Right ventricle myocardium superior (tissue), 1 donor: ENCODE measurements at regions not wholly inside any gene's neighbourhood (a gene's known extent, or its start where the extent isn't known, plus 50 kb on each side); places are given as distances from the start of the nearest gene placed in this dataset.
"Not testable (repeated sequence)": the region's sequence is repeated elsewhere in the genome, so short reads cannot be mapped to it uniquely, and the experiment has no call there.

Experiments used
- ATAC-seq: fragments of 200-7000 bp; cut with Tn5 transposase; one replicate; pipeline ENCODE4 v1.9.1; 2020; ENCODE audit warnings: mild to moderate bottlenecking; ENCODE audit not compliant: poor library complexity
- DNase-seq: peaks from one replicate; pipeline ENCODE4 v3.0.0-alpha.2; 2020
- intact Hi-C: fragments of 100-400 bp; cut with DNase I; formaldehyde crosslinking; loops from one replicate; pipeline ENCODE4 v1.11.2; 2022
- donor health status: DM: no; HTN: yes; CAD: no; lungs with severe emphysema.

DNA sequence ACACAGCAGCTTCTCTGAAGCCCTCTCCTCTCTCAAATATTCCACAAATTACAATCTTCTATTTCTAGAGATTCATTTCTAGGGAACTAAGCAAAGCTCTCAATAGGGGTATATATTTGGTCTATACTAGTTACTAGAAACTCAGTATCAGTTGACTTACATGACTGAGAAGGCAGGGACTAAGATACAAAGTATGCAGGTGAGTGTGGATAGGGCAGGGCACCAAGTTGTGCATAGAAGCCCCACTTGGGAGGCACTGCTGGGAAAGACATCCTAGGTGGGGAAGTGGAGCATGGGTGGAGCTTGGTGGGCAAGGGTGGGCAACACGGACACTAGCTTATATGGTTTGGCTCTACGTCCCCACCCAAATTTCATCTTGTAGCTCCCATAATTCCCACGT is 148.1 kb upstream of the RASA1 start:
- ATAC-seq (no peak), DNase-seq (no peak)
- intact Hi-C loops: no loop called here

DNA sequence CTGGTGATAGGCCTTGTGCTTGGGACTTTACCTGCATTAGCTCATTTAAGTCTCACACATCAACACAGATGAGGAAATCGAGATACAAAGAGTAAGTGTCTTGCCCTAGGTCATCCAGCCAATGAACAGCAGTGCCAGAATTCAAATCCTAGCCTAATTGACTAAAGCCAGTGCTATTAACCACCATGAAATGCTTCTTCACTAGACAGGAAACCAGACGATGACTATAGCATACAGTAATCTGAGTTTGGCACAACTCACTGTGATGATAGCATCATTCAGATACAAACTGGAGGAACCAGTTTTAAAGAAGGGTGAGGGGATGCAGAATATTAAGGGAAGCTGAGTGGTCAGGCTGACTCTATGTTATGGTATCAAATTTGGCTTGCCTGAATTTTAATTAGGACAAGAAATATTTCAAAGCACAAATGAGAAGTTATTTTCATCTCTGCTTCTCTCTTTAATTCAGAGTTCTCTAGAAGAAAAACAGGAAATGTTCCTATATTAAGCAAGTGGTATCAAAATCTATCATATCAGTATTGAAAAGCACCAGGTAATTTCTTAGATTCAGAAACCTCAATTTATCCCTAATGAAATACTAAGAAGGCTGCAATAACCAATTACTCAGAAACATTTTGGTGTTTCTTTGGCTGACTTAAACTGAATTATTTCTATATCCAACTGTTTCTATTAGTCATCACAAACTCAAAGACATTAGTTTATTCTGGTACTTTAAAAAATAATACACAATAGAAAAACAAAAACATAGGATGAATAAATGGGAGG is 147.0 kb upstream of the RASA1 start:
- ATAC-seq (no peak), DNase-seq (no peak)
- intact Hi-C loops: no loop called here

DNA sequence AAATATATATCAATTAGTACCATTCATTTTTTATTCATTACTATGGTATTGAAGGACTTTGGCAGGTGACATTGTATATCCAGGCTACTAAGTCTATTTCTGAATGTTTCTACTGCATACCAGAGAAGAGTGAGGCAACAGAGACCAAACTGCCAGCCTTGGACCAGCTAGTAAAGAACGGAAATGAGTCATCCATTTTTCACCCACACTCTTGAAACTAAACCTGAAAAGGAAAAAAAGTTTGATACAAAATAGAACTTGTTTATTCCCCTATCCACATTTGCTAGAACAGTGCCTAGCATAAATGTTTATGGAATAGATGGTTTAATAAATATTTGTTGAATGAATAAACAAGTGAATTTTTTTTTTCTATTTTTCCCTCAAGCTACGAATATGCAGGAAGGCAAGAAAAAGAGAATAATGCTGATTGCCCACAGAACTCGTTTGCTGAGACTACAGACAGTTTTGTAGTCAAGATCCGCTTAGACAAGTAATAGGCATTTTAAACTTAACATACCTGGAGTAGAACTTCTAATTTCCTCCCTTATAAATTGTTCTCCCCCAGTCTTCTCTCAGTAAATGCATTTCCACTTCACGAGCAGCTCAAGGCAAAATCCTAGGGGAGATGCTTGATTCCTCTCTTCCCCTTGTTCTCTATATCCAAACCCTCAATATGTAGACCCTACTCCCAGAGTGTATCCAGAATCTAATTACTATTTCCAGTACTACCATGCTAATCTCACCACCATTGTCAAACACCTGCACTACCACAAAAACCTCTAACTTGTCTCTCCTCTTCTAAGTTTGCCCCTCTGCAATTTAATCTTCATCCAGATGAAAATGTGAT is 146.2 kb upstream of the RASA1 start:
- DNase-seq: no peak
- intact Hi-C loops: no loop called here
- peak; percentile 59 for ATAC-seq

DNA sequence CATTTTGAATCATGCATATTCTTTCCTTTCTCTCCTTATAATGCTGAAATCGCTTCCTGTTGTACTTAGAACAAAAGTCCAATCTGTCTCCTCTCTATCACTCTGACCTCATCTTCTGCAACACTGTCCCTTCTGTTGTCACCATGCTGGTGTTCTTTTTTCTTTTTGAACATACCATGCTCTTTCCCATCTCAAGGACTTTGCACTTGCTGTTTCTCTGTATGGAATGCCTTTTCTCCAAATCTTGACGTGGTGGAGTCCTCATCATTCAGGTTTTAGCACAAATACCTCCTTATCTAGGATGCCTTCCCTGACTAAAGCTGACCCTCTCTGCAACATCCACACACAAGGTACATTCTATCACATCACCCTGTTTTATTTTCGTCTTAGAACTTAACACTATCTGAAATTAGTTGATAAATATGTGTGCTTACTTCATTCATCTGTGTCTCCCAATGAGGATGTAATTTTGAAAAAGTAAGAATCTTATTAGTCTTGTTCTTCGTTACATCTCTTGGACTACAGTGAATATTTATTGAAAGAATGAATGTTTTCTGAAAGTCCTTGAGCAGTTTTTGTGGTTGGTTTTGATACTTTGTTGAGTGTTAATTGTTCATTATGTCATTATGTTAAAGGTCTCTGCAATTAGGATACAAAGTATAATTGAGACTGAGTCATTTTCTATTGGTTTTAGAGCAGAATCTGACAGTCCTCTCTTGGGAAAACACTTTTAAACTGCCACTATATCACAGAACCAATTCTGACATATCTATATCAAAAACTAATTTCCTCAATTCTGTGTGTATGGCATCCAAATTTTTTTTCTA is 145.3 kb upstream of the RASA1 start:
- intact Hi-C loops: no loop called here
- ATAC-seq (no peak), DNase-seq (no peak)

DNA sequence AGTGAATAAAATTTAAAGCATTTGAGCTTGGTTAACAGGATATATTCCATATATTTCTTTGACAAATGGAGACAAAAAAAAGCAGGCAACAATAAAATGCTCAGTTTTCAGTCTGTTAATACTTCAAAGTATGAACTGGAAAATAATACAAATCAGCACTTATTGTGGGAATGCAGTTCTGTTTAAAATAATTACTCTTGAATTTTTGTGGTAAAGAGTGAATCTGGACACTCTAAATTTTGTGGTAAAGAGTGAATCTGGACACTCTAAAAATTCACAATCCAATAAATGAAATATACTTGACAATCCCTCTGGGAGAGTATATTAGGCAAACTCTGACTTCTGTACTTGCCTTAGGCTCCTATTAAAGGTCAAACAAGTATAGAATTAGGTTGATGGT is 141.9 kb upstream of the RASA1 start:
- ATAC-seq: no peak
- no peak for DNase-seq
- intact Hi-C loops: no loop called here

DNA sequence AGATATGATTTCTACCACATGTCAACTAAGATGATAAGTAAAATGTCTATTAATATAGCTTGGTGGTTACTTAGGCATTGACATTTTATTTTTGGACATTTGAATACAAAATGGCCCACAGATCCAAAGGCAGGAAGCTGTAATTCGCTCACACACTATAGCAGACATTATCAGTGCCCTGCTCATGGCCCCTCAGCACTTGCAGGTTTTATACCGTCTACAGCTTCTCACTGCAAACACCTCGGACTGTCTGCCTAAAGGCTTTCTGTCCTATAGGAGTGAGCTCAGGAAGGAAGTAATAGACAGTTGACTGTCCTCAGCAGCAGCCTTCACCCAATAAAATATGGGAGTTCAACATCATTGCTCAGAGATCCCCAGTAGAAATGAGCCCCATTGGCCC is 140.8 kb upstream of the RASA1 start:
- intact Hi-C loops: no loop called here

DNA sequence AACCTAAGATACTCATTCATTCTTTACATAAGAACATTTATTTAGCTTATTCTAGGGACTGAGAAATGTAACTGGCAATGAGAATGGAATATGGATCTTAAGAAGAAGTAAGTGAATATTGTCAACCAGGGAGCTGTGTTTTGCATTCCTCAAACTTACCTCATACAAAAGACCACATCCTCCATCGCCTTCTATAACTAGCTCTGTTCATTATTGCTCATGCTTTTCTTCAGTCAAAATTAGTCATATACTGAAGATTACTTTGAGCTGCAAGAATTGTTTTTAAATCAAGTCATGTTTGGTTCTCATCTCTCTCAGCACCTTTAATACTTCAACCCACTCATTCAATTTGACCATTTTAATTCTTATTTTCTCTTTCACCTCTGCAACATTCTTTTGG is 140.3 kb upstream of the RASA1 start:
- intact Hi-C loops: no loop called here
- DNase-seq (no peak), ATAC-seq (no peak)

More for the DNA sequence above, 140.8 kb upstream of the RASA1 start:
- peak; percentile 20 for ATAC-seq
- DNase-seq: no peak

DNA sequence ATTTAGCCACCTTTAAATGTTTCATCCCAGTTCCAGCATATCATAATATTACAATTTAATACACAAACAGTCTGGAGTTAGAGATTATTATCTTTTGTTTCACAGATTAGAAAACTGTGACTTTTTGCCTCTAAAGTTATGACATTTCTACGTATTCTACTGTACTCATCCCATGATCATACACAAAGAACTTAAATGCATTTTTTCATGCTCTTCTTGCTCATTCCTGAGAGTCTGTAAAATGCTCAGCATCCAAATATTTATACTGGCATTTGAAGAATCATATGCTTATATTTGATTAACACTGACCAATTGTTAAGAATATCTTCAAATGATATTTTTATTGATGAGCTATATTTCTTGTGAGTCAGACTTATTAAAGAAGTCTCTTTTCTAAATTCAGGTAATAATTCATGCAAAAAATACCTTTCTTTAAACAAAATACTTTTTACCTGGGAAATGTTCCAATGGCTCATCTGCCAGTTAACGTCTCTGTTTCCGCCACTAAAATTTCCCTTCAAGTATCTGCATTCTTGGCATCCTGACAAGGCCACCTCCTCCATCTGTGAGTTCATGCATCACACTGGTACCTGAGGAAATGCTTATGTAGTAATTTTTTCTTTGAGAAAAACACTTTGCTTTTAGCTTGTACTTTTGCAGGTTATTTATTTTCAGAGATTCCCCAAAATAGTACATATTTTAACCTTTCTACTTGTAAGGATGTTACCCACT is 139.6 kb upstream of the RASA1 start:
- ATAC-seq: no peak
- intact Hi-C loops: no loop called here
- no peak for DNase-seq

DNA sequence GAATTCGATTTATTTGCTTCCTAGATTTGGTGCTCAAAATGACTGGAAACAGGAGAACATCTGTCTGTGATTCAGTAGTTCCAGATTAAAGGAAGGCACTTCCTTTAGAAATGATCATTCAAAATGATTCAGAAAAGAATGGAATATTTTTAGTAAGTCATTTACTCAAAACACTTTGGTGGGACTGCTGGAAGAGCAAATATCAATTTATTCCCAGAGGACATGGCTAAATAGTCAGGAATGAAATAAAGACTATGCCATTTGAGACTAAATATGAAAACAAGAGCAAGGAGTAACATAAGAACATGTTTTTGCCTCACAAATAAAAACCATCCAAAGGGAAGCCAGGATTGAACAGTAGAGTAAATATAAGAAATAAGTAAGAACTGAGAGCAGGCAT is 138.6 kb upstream of the RASA1 start:
- ATAC-seq: no peak
- no peak for DNase-seq
- intact Hi-C loops: no loop called here

DNA sequence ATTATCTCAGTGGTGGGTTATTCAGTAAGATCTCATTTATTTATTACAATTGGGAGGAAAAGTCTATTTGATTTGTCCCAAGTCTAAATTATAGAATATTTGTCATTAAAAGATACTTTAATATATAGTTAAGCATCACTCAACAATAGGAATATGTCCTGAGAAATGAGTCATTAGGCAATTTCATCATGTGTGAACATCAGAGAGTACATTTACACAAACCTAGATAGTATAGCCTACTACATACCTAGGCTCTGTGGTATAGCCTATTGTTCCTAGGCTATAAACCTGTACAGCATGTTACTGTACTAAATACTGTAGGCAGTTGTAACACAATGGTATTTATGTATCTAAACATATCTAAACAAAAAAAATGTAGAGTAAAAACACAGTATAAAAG is 135.0 kb upstream of the RASA1 start:
- DNase-seq (no peak), ATAC-seq (no peak)
- intact Hi-C loops: no loop called here

DNA sequence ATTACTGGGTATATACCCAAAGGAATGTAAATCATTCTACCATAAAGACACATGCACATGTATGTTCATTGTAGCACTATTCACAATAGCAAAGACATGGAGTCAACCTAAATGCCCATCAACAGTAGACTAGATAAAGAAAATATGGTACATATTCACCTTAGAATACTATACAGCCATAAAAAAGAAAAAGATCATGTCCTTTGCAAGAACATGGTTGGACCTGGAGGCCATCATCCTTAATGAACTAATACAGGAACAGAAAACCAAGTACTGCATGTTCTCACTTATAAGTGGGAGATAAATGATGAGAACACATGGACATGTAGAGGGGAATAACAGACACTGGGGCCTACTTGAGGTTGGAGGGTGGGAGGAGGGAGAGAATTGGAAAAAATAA is 133.2 kb upstream of the RASA1 start:
- DNase-seq, intact Hi-C loops, ATAC-seq: not testable (repeated sequence)

DNA sequence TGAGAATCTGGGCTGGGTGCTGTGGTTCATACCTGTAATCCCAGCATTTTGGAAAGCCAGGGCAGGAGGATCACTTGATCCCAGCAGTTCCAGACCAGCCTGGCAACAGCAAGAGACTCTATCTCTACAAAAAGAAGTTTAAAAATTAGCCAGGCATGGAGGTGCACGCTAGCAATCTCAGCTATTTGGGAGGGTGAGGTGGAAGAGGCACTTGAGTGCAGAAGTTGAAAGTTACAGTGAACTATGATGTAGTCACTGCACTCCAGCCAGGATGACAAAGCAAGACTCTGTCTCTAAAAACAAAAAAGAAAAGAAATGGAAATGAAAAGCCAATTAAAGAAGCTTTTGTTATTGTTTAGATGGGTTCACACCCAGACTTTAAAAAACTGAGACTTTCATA is 131.6 kb upstream of the RASA1 start:
- no peak for DNase-seq
- peak; percentile 66 for ATAC-seq
- intact Hi-C loops: no loop called here

DNA sequence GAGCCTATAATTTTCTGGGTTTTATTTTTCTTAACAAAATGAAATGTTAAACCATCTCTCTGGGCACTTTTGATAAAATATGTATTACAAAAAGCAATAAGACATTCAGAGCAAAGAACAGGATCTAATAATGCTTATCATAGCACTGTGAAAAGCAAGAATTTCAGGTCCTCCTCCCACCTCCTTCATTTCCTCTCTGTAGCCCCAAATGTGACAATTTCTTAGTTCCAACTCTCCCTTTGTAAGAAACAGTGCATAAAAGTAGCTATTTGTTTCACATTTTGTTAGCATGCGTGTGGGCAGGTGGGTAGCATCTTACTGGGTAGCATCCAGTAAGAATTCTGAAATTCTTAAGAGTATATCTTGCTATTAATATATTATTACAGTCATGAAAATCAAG is 130.9 kb upstream of the RASA1 start:
- DNase-seq (no peak), ATAC-seq (no peak)
- intact Hi-C loops: no loop called here

DNA sequence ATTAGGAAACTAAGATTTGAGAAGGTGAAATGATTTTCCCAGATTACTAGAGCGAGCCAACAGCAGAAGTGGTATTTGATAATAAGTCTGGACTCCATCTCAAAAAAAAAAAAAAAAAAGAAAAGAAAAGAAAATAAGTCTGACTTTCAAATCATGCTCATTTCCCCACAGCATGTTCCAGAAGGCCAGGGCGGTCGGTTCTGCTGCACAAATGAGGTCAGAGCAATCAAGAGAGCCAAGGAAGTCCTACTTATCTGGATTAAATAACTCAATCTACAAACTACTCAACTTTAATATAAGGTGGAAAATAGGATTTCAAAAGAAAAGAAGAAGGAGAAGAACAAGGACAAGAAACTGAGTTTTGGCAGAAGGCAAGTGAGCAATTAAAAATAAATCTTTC is 130.4 kb upstream of the RASA1 start:
- intact Hi-C loops: no loop called here
- DNase-seq: peak; percentile 68
- peak; percentile 90 for ATAC-seq

DNA sequence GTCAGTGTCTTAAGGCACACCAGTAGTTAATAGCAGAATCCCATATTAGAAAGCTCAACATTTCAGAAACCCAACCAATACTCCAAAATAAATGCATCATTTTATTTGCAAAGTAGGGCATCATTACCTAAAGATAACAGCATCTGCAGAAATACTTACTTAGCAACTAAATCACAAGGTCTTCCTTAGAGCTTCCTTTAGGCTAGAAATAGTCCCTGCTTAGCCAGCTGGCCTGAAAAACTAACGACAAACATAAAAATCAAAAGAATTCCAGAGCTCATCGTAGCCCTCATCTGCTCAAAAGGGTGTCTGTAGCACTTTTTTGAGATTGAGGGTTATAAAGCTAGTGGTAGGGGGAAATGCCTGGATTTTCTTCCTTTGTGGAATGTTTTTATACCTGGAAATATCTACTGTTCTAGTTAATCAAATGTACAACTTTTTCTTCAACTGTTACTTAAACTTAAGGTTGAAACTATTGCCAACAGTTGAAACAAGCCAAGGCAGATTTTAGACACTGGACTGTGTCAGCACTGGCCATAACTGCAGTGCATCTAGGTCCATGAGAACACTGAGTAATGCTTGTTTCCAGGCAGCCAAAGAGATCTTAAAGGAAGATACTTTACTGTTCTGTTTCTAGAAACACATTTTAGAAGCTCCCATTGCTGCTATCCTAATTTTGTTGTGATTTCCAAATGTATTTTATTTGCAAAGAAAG is 129.4 kb upstream of the RASA1 start:
- ATAC-seq: peak; percentile 67
- DNase-seq: no peak
- intact Hi-C loops: no loop called here

DNA sequence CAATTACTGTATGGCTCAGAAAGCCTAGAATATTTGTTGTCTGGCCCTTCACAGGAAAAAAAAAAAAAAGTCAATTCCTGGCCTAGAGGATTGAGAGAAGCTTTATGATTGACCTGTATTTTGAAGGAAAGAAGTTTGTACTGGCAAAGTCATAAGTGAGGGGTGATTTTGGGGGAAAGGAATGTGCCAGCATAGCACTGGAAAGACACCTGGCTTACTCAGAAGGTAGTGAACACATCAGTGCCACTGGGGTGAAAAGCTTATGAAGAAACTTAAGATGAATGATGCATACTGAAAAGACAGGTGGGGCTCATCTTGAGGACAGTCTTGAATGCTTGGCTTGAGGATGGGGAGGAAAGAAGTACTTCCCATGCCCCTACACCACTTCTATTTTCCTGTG is 127.9 kb upstream of the RASA1 start:
- intact Hi-C loops: no loop called here
- no peak for DNase-seq
- ATAC-seq: no peak

DNA sequence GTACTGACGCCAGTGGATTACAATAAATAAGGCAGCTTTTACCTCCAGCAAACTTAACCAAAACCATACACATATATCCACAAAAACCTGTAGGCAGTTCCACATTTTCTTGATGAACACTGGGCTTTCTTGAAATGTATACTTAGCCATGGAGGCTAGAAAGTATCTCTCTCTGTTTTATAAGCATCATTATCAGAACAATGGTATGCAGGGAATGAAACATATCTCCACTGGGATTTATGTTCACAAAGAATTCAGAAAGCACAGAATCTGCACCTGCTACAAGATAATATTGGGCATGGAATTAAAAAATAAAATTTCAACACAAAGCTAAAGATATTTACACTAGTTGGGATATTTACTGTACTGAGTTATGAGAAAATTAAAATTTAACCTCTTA is 126.1 kb upstream of the RASA1 start:
- ATAC-seq (no peak), DNase-seq (no peak)
- intact Hi-C loops: no loop called here

DNA sequence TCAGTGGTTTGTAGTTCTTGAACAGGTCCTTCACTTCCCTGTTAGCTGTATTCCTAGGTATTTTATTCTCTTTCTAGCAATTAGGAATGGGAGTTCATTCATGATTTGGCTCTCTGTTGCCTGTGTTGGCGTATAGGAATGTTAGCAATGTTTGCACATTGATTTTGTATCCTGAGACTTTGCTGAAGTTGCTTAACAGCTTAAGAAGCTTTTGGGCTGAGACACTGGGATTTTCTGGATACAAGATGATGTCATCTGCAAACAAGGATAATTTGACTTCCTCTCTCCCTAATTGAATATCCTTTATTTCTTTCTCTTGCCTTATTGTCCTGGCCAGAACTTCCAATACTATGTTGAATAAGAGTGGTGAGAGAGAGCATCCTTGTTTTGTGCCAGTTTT is 121.8 kb upstream of the RASA1 start:
- ATAC-seq, DNase-seq, intact Hi-C loops: not testable (repeated sequence)
